BJ (cell line): ENCODE measurements at regions not wholly inside any gene's neighbourhood (a gene's known extent, or its start where the extent isn't known, plus 50 kb on each side); places are given as distances from the start of the nearest gene placed in this dataset.

Source experiments
- CTCF ChIA-PET: fragments of 350-600 bp; formaldehyde crosslinking; extraction: SDS; loops from one replicate; lab custom pipeline; 2021; ENCODE audit warnings: antibody characterized with exemption, inconsistent platforms; lab: Yijun Ruan, JAX
- POLR2A ChIA-PET: fragments of 300-600 bp; sonication (Branson Sonifier 250); formaldehyde crosslinking; extraction: SDS; loops from one replicate; lab custom pipeline; 2021; ENCODE audit warnings: antibody characterized with exemption; lab: Charles Lee
- DNase-seq: peaks from one replicate; pipeline ENCODE4 v3.0.0-alpha.2; 2011; ENCODE audit warnings: low read depth
- H3K27me3 ChIP-seq: 2 replicates; pipeline ENCODE4 v1.6.0; 2011; ENCODE audit warnings: low read length; ENCODE audit not compliant: control insufficient read depth, insufficient read depth
- H3K36me3 ChIP-seq: 2 replicates; pipeline ENCODE4 v1.5.1; 2011; ENCODE audit warnings: low read length; ENCODE audit not compliant: control insufficient read depth, insufficient read depth
- H3K4me3 ChIP-seq: 2 replicates; pipeline ENCODE4 v1.5.1; 2011; ENCODE audit warnings: low read depth, mild to moderate bottlenecking, control low read depth, low read length
- TF ChIP-seq, protein P1 (sequence below): IDR thresholded peaks from 2 replicates; pipeline ENCODE4 v1.5.1; 2011; ENCODE audit warnings: low read depth, mild to moderate bottlenecking, control low read depth, inconsistent platforms, low read length, moderate library complexity; ENCODE audit not compliant: insufficient read depth

DNA sequence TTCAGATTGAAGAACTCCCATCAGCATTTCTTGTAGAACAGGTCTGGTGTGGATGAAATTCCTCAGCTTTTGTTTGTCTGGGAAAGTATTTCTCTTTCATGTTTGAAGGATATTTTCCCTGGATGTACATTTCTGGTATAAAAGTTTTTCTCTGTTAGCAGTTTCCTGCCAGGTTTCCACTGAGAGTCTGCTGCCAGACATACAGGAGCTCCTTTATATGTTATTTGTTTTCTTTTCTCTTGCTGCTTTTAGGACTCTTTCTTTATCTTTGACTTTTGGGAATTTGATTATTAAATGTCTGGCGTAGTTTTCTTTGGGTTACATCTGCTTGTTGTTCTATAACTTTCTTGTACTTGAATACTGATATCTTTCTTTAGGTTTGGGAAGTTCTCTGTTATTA is 486.5 kb downstream of the ARAP2 start:
- POLR2A ChIA-PET = no interaction called here
- Histone ChIP-seq H3K36me3 (no peaks in the 10 kb centered on the region), H3K27me3 (no peaks in the 10 kb centered on the region), H3K4me3 (no peak overlapping the region)
- TF ChIP-seq, protein P1, sequence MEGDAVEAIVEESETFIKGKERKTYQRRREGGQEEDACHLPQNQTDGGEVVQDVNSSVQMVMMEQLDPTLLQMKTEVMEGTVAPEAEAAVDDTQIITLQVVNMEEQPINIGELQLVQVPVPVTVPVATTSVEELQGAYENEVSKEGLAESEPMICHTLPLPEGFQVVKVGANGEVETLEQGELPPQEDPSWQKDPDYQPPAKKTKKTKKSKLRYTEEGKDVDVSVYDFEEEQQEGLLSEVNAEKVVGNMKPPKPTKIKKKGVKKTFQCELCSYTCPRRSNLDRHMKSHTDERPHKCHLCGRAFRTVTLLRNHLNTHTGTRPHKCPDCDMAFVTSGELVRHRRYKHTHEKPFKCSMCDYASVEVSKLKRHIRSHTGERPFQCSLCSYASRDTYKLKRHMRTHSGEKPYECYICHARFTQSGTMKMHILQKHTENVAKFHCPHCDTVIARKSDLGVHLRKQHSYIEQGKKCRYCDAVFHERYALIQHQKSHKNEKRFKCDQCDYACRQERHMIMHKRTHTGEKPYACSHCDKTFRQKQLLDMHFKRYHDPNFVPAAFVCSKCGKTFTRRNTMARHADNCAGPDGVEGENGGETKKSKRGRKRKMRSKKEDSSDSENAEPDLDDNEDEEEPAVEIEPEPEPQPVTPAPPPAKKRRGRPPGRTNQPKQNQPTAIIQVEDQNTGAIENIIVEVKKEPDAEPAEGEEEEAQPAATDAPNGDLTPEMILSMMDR = no peak
- CTCF ChIA-PET = no interaction called here
- no peak for DNase-seq

DNA sequence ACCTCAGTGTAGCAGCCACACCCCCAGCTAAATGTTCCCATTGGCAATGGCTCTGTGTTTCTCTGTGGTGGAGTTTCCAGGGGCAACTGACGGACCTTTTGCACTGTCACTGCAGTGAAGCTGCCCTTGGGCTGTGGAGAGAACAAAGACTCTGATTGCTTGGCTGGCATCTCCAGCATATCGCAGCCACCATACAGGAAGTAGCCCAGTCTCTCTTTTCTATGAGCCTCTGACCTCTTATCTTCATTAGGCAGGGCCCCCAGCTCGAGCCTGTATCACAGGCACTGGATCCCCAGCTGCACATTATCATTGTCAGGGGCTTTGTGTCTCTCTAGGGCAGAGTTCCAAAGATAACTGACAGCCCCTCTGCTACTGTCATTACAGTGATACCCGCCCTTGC is 483.5 kb downstream of the ARAP2 start:
- ChIA-PET CTCF (no interaction called here), POLR2A (no interaction called here)
- Histone ChIP-seq H3K4me3 (no peak overlapping the region), H3K36me3 (no peaks in the 10 kb centered on the region), H3K27me3 (no peaks in the 10 kb centered on the region)
- DNase-seq = no peak
- TF ChIP-seq, protein P1 = no peak

DNA sequence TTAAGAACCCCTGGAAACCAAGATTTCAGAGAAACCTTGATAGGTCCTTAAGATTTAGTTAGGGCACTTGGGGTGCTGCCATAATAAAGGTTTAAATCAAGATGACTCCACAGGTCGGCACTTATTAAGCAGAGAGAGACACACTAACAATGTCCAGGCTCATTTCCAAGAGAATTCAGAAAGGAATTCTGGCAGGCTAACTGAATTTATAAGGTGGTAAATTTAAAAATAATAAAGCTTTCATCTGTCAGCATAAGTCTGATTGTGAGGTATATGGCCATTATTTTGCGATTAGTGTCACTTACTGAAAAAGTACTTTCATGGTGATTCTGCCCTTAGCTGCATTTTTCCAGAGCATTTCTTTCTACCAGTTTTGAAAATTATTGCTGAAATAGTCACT is 472.7 kb downstream of the ARAP2 start:
- Histone ChIP-seq H3K27me3 (no peaks in the 10 kb centered on the region), H3K36me3 (no peaks in the 10 kb centered on the region), H3K4me3 (no peak overlapping the region)
- TF ChIP-seq, protein P1 = no peak
- CTCF ChIA-PET = no interaction called here
- POLR2A ChIA-PET = no interaction called here
- no peak for DNase-seq

DNA sequence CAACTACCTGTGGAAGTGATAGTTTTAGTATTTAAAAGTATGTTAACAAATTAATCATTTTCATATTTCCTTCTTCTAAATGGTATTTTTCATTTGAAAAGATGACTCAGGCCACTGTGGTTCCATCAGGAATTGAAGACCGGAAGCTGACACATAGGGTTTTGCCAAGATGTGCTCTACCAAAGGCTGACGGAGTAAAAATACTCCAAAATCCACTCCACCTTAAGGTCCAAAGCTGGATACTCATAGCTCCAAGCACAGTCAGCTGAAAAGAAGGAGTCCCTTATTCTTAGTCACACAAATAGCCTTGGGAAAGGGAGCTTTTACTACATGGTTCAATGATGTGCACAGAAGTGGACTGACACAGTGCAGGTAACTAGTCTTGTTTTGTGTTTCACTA is 472.0 kb downstream of the ARAP2 start:
- no peak for DNase-seq
- Histone ChIP-seq H3K4me3 (no peak overlapping the region), H3K36me3 (no peaks in the 10 kb centered on the region), H3K27me3 (no peaks in the 10 kb centered on the region)
- POLR2A ChIA-PET = no interaction called here
- CTCF ChIA-PET = no interaction called here
- TF ChIP-seq, protein P1 = no peak

DNA sequence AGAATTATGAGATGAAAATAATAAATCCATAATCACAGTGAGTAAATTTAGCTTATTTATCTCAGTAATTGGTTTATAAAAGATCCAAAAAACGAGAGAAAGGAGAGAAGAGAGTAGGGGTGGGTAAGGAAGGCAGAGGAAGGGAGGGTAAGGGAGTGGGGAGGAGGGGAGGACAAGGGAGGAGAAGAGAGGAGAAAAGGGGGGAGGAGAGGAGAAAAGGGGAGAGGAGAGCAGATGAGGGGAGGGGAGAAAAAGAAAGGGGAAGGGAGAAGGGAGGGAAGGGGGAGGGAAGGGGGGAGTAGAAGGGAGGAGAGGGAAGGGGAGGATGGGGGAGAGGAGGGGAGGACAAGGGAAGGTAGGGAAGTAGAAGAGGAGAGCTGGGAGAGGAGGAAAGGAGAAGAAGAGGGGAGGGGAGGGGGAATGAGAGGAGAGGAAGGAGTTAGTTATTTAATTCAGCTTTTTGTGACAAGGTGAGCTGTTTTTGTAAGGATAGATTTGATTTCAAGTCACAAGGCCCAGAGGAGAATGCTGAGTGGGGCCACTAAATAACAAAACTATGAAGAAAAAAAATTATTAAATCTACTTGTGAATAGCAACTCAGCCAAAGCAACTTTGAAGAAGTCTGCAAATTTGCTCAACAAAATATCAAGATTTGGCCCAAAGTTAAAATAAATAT is 454.3 kb downstream of the ARAP2 start:
- no peak for DNase-seq
- POLR2A ChIA-PET = no interaction called here
- Histone ChIP-seq H3K27me3 (no peaks in the 10 kb centered on the region), H3K36me3 (no peaks in the 10 kb centered on the region), H3K4me3 (no peak overlapping the region)
- TF ChIP-seq, protein P1 = no peak
- CTCF ChIA-PET = no interaction called here
